ENCODE measurements at regions not wholly inside any gene's neighbourhood (a gene's known extent, or its start where the extent isn't known, plus 50 kb on each side); places are given as distances from the start of the nearest gene placed in this dataset.

DNA sequence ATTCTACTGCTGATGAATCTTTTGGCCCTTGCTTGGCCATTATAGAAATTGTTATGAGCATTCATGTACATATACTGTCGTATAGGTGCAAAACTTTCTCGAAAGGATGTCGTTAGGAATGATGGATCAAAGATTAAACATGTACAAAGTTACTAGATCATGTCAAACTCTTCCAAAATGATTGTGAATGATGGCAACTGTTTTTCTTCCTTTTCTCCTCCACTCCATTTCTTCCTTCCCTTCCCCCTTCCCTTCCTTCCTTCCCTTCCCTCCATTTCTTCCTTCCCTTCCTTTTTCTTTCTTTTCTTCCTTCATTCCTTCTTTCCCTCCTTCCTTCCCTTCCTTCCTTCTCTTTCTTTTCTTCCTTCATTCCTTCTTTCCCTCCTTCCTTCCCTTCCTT is 973.9 kb downstream of the CDH11 start:
- Histone ChIP-seq H3K27ac (ENCODE audit: low read length) (no peak overlapping the region), H3K9me3 (ENCODE audit: control insufficient read depth, insufficient read depth, low read depth, low read length) (no peaks in the 10 kb centered on the region), H3K27me3 (ENCODE audit: control insufficient read depth, insufficient read depth, low read length) (no peaks in the 10 kb centered on the region), H3K4me3 (ENCODE audit: low read depth in 2 of 2, low read length in 2 of 2) (no peak overlapping the region), H3K36me3 (ENCODE audit: control insufficient read depth, insufficient read depth, low read length) (no peaks in the 10 kb centered on the region), H3K4me1 (ENCODE audit: control insufficient read depth, insufficient read depth, low read length) (no peaks in the 10 kb centered on the region)
- in situ Hi-C loops (cut with HindIII; ENCODE audit: low pct_unique_long_range_greater_than_20kb, low sequenced_read_pairs): no loop called here
- CTCF ChIA-PET: no interaction called here
- ATAC-seq (no peak), DNase-seq (ENCODE audit: low read depth, low spot score) (no peak)
- no peak for TF ChIP-seq TCF7L2 (IDR thresholded peaks at IDR 0.05; ENCODE audit: low read depth, low read length)
- TF ChIP-seq, protein P1, sequence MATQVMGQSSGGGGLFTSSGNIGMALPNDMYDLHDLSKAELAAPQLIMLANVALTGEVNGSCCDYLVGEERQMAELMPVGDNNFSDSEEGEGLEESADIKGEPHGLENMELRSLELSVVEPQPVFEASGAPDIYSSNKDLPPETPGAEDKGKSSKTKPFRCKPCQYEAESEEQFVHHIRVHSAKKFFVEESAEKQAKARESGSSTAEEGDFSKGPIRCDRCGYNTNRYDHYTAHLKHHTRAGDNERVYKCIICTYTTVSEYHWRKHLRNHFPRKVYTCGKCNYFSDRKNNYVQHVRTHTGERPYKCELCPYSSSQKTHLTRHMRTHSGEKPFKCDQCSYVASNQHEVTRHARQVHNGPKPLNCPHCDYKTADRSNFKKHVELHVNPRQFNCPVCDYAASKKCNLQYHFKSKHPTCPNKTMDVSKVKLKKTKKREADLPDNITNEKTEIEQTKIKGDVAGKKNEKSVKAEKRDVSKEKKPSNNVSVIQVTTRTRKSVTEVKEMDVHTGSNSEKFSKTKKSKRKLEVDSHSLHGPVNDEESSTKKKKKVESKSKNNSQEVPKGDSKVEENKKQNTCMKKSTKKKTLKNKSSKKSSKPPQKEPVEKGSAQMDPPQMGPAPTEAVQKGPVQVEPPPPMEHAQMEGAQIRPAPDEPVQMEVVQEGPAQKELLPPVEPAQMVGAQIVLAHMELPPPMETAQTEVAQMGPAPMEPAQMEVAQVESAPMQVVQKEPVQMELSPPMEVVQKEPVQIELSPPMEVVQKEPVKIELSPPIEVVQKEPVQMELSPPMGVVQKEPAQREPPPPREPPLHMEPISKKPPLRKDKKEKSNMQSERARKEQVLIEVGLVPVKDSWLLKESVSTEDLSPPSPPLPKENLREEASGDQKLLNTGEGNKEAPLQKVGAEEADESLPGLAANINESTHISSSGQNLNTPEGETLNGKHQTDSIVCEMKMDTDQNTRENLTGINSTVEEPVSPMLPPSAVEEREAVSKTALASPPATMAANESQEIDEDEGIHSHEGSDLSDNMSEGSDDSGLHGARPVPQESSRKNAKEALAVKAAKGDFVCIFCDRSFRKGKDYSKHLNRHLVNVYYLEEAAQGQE (IDR thresholded peaks at IDR 0.05; ENCODE audit: insufficient read depth in 1 of 2, low read depth in 2 of 2, low read length in 1 of 2): no peak
- TF ChIP-seq, protein P2, sequence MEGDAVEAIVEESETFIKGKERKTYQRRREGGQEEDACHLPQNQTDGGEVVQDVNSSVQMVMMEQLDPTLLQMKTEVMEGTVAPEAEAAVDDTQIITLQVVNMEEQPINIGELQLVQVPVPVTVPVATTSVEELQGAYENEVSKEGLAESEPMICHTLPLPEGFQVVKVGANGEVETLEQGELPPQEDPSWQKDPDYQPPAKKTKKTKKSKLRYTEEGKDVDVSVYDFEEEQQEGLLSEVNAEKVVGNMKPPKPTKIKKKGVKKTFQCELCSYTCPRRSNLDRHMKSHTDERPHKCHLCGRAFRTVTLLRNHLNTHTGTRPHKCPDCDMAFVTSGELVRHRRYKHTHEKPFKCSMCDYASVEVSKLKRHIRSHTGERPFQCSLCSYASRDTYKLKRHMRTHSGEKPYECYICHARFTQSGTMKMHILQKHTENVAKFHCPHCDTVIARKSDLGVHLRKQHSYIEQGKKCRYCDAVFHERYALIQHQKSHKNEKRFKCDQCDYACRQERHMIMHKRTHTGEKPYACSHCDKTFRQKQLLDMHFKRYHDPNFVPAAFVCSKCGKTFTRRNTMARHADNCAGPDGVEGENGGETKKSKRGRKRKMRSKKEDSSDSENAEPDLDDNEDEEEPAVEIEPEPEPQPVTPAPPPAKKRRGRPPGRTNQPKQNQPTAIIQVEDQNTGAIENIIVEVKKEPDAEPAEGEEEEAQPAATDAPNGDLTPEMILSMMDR (IDR thresholded peaks at IDR 0.05): no peak
- no peak for TF ChIP-seq SIN3A (IDR thresholded peaks at IDR 0.05; ENCODE audit: borderline replicate concordance, insufficient read depth, low read depth, low read length)
- no peak for TF ChIP-seq POLR2AphosphoS5 (IDR thresholded peaks at IDR 0.05; ENCODE audit: low read depth, low read length)
- intact Hi-C loops (cut with micrococcal nuclease; ENCODE audit: unreplicated experiment): no loop called here
- no TSS peak for BruUV-seq (replicated peaks)
- POLR2A ChIA-PET: no interaction called here

DNA sequence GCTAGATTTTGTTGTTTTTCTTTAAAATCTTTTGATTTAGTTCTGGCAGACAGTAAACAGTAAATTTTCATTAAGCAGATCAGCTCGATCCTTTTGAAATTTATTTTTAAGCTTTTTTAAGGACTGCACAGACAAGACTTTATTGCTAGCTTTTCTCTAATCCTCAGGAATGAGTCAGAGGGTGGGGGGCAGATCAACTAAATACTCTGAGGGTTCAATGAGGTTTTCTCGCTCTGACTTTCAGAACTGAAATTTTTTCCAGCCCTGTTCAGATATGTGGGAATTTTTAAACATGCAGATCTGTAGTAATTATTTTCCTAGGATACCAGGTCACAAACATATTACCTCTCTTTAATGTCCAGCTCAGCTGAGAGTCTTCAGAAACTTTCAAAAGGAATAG is 977.2 kb downstream of the CDH11 start:
- DNase-seq (ENCODE audit: low read depth, low spot score) (no peak), ATAC-seq (no peak)
- Histone ChIP-seq H3K27ac (ENCODE audit: low read length) (no peak overlapping the region), H3K4me1 (ENCODE audit: control insufficient read depth, insufficient read depth, low read length) (no peaks in the 10 kb centered on the region), H3K9me3 (ENCODE audit: control insufficient read depth, insufficient read depth, low read depth, low read length) (no peaks in the 10 kb centered on the region), H3K4me3 (ENCODE audit: low read depth in 2 of 2, low read length in 2 of 2) (no peak overlapping the region), H3K27me3 (ENCODE audit: control insufficient read depth, insufficient read depth, low read length) (no peaks in the 10 kb centered on the region), H3K36me3 (ENCODE audit: control insufficient read depth, insufficient read depth, low read length) (no peaks in the 10 kb centered on the region)
- intact Hi-C loops (cut with micrococcal nuclease; ENCODE audit: unreplicated experiment): no loop called here
- TF ChIP-seq TCF7L2 (IDR thresholded peaks at IDR 0.05; ENCODE audit: low read depth, low read length) (no peak), SIN3A (IDR thresholded peaks at IDR 0.05; ENCODE audit: borderline replicate concordance, insufficient read depth, low read depth, low read length) (no peak), POLR2AphosphoS5 (IDR thresholded peaks at IDR 0.05; ENCODE audit: low read depth, low read length) (no peak)
- TF ChIP-seq, protein P2 (IDR thresholded peaks at IDR 0.05): no peak
- in situ Hi-C loops (cut with HindIII; ENCODE audit: low pct_unique_long_range_greater_than_20kb, low sequenced_read_pairs): no loop called here
- POLR2A ChIA-PET: no interaction called here
- no TSS peak for BruUV-seq (replicated peaks)
- CTCF ChIA-PET: no interaction called here
